ENCODE measurements at regions not wholly inside any gene's neighbourhood (a gene's known extent, or its start where the extent isn't known, plus 50 kb on each side); places are given as distances from the start of the nearest gene placed in this dataset.
"Not testable (repeated sequence)": the region's sequence is repeated elsewhere in the genome, so short reads cannot be mapped to it uniquely, and the experiment has no call there.

- DNase-seq: no peak
Observed at GRCh38 chr1:61572046-61572445, 152.9 kb downstream of the TM2D1 start.

- no peak for DNase-seq
Observed at GRCh38 chr1:61570191-61570590, 154.8 kb downstream of the TM2D1 start.

- DNase-seq: no peak
Observed at GRCh38 chr1:61569303-61569621, 155.7 kb downstream of the TM2D1 start.

DNA sequence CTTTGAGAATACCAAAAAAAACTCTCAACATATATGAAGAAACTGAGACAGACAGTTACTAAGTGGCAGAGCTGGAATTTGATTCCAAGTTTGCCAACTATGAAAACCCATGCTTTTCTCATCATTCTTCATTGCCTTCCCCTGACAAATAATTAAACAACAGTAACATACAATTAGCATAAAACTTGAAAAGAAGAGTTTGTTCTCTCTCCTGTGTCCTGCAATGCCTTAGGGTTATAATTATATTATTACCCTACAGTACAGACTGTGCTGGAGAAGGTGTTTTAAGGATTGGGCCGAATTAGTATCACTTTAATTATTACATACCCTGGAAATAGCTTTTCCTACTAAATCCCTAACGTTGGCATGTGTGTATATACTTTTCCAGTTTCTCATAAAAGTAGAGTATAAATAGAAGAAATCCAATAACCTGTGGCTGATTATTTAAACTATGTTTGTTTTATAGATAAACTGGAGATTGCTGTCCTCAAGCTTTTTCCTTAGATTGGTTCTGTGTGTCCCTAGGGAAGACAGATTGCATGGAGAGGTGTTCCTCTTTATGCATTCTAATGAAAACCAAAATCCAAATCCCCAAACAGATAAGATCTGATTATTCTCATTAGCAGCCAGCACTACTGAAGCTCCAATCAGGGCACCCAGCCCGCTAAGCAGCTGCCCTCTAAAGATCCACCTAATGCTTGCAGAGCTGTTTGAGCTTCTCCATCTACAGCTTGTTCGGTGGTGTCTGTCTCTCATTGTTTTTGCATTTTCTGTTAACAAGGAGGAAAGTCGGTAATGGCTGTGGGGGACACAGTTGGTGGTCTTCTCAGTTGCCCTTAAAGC lies 156.3 kb downstream of the TM2D1 start:
- no peak for DNase-seq

GRCh38 chr1:61566177-61566576 lies 158.8 kb downstream of the TM2D1 start:
- DNase-seq: no peak

DNA sequence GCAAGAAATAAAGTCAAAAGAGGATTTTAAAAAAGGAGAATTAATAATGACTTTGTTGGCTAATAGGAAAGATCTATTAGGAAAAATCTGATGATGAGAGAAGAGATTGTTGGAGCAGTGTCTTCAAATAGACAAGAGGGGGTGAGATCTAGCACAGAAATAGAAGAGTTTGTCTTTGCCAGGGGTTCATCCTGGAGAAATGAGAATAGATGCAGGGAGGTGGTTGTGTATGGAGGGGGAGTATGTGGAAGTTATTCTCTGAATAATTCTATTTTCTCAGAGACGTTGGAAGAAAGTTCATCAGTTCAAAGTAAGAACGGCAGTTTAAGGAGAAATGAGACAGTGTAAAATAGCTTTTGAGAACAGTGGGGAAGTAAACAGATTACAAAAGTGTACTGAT lies 161.3 kb downstream of the TM2D1 start:
- DNase-seq: no peak

DNA sequence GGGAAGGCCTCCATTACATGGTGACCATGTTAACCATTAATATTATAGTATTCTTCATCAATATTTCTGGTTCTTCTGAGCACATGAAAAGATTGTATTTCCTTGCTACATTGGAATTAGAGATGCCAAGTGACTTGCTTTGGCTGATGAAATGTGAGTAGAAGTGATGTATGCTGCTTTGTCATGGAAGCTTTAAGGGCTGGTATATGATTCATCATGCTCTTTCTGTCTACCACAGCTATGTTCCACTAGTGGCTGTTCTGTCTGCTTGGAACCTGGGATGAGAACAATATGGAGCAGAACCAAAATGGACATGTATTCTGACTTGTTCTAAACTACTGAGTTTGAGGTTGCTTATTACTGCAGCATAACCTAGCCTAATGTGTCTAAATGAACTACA lies 163.3 kb downstream of the TM2D1 start:
- no peak for DNase-seq

DNA sequence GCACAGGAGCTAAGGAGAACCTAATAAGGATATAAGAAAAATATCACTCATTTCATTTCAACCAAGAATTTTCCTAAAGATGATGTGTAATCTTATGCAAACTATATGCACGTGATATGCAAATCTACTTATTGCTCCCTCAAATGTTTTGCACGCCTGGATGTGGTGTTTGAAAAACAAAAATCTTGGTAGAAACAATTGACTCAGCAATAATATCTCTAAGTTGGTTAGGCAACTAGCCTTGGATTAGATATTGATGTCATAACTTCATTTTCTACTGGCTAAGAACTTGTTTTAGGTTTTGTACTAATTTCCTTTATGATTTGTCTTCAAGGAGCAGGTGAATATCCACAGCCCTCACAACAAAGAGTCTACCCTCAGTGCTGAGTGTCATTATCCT lies 164.6 kb downstream of the TM2D1 start:
- no peak for DNase-seq

DNA sequence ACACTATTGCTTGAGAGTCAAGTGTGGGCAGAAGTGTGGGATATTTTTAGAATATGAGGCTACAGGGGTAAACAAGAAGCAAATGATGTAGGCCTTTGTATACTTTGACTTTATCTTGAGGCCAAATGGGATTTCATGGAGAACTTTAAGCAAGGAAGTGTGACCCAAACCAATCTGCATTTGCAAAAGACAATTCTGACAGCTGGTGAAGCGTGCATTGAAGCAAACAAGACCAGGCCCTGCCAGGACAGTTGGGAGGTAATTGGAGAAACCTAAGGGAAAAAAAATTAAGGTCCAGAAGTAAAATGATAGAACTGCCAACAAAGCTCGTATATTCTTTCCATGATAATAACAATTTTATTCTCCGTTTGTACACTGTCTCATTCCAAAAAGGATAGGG lies 168.3 kb downstream of the TM2D1 start:
- no peak for DNase-seq

GRCh38 chr1:61552630-61553305 lies 172.2 kb downstream of the TM2D1 start:
- DNase-seq: no peak

GRCh38 chr1:61547302-61547701 lies 177.6 kb downstream of the TM2D1 start:
- DNase-seq: not testable (repeated sequence)

DNA sequence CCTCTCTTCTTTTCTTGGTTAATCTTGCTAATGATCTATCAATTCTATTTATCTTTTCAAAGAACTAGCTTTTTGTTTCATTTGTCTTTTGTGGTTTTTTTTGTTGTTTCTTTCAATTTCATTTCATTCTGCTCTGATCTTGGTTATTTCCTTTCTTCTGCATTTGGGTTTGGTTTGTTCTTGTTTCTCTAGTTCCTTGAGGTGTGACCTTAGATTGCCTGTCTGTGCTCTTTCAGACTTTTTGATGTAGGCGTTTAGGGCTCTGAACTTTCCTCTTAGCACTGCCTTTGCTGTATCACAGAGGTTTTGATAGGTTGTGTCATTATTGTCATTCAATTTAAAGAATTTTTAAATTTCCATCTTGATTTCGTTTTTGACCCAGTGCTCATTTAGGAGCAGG lies 180.1 kb downstream of the TM2D1 start:
- not testable (repeated sequence) for DNase-seq

DNA sequence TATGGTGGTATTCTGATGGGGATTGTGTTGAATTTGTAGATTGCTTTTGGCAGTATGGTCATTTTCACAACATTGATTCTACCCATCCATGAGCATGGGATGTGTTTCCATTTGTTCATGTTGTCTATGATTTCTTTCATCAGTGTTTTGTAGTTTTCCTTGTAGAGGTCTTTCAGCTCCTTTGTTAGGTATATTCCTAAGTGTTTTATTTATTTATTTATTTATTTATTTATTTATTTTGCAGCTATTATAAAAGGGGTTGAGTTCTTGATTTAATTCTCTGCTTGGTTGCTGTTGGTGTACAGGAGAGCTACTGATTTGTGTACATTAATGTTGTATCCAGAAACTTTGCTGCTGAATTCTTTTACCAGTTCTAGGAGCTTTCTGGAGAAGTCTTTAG lies 181.4 kb downstream of the TM2D1 start:
- DNase-seq: not testable (repeated sequence)

GRCh38 chr1:61539720-61540462 lies 185.1 kb downstream of the TM2D1 start:
- DNase-seq: no peak

- DNase-seq: no peak
Observed at GRCh38 chr1:61538228-61538627, 186.7 kb downstream of the TM2D1 start.

GRCh38 chr1:61536174-61537108 lies 188.5 kb downstream of the TM2D1 start:
- DNase-seq: no peak

GRCh38 chr1:61534847-61535246 lies 190.1 kb downstream of the TM2D1 start:
- DNase-seq: no peak

GRCh38 chr1:61533546-61533945 lies 191.4 kb downstream of the TM2D1 start:
- no peak for DNase-seq

- no peak for DNase-seq
Observed at GRCh38 chr1:61531716-61532115, 193.2 kb downstream of the TM2D1 start.

DNA sequence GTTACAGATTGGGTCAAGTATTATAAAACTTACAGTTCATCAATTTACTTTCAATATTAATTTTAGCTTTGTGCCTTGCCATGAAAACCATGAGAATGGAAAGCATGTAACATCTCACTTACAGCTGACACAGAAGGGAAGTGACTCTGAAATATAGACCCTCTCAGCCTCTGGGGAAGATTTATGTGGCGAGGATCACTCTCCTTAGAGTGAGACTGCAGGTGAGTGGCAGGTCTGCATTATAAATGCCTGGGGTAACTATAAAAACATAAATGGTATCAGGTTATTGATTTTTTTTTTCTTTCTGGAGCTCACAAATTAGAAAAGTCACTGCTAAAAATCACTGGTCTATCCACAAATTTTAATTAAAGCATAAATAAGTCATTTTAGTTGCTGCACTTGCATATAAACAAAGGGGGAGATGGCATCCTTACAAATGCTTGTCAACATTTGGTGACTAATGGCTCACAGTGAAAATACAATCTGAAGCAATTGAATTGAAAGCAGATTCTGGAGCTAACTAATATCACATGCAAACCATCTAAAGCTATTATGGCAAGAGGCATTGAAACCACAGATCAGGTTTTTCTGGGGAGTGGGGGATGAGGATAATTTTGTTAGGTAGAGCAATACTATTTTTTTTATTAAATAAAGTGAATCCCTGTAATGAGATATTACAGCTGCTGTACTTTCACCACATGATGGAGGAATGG lies 200.9 kb downstream of the TM2D1 start:
- DNase-seq: no peak

DNA sequence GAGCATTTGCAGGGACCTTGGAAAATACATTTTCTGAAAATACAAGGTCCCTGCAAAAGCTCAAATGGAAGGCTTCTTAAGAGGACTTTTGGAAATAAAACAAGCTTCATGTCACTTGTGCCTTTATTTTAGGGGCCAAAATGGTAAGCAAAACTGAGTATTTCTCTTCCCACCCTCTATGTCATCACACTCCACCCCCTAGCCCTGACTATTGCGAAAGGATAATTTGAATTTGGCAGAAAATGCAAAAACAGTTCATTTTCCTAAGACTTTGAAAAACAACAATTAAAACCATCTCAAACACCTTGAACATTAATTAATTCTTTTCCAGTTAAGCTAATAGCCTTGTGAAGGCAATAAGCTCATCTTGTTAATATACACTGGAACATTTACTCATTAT lies 201.7 kb downstream of the TM2D1 start:
- no peak for DNase-seq

DNA sequence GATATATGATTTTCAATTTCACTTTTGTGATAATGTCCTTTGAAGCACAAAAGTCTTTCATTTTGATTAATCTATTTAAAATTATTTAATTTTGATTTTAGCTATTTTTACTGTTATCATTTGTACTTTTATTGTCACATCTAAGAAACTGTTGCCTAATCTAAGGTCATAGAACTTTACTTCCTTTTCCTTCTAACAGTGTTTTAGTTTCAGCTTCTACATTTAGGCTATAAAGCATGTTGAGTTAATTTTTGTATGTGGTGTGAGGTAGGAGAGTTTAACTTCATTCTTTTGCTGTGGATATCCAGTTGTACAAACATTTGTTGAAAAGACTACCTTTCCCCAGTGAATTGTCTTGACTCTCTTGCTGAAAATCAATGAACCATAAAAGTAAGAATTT lies 204.5 kb downstream of the TM2D1 start:
- no peak for DNase-seq
